NB4 (cell line): ENCODE measurements at regions not wholly inside any gene's neighbourhood (a gene's known extent, or its start where the extent isn't known, plus 50 kb on each side); places are given as distances from the start of the nearest gene placed in this dataset.

Experiments used
- MAX ChIP-seq: IDR thresholded peaks from 2 replicates; pipeline ENCODE4 v1.6.1; 2011; ENCODE audit warnings: low read depth, low read length
- MYC ChIP-seq: IDR thresholded peaks from 2 replicates; pipeline ENCODE4 v1.6.1; 2011; ENCODE audit warnings: low read depth, low read length
- POLR2A ChIP-seq: IDR thresholded peaks from 2 replicates; pipeline ENCODE4 v1.6.1; 2011; ENCODE audit warnings: mild to moderate bottlenecking; ENCODE audit not compliant: insufficient read length; ENCODE audit errors: extremely low read depth
- TF ChIP-seq, protein P1 (sequence below): IDR thresholded peaks from one replicate; pipeline ENCODE4 v1.5.1; 2012; ENCODE audit warnings: low read depth, low read length

GRCh38 chr20:24144371-24144770 lies 155.8 kb upstream of the GGTLC1 start:
- TF ChIP-seq, protein P1, sequence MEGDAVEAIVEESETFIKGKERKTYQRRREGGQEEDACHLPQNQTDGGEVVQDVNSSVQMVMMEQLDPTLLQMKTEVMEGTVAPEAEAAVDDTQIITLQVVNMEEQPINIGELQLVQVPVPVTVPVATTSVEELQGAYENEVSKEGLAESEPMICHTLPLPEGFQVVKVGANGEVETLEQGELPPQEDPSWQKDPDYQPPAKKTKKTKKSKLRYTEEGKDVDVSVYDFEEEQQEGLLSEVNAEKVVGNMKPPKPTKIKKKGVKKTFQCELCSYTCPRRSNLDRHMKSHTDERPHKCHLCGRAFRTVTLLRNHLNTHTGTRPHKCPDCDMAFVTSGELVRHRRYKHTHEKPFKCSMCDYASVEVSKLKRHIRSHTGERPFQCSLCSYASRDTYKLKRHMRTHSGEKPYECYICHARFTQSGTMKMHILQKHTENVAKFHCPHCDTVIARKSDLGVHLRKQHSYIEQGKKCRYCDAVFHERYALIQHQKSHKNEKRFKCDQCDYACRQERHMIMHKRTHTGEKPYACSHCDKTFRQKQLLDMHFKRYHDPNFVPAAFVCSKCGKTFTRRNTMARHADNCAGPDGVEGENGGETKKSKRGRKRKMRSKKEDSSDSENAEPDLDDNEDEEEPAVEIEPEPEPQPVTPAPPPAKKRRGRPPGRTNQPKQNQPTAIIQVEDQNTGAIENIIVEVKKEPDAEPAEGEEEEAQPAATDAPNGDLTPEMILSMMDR, result no peak
- TF ChIP-seq POLR2A (no peak), MYC (no peak), MAX (no peak)
